Inflammatory macrophage treated with lipopolysaccharide for 4 hours (primary cell): ENCODE measurements at regions not wholly inside any gene's neighbourhood (a gene's known extent, or its start where the extent isn't known, plus 50 kb on each side); places are given as distances from the start of the nearest gene placed in this dataset.
"Not testable (repeated sequence)": the region's sequence is repeated elsewhere in the genome, so short reads cannot be mapped to it uniquely, and the experiment has no call there.

ENCODE experiments used
- DNase-seq: peaks from one replicate; pipeline ENCODE4 v3.0.0-alpha.2; 2020

DNA sequence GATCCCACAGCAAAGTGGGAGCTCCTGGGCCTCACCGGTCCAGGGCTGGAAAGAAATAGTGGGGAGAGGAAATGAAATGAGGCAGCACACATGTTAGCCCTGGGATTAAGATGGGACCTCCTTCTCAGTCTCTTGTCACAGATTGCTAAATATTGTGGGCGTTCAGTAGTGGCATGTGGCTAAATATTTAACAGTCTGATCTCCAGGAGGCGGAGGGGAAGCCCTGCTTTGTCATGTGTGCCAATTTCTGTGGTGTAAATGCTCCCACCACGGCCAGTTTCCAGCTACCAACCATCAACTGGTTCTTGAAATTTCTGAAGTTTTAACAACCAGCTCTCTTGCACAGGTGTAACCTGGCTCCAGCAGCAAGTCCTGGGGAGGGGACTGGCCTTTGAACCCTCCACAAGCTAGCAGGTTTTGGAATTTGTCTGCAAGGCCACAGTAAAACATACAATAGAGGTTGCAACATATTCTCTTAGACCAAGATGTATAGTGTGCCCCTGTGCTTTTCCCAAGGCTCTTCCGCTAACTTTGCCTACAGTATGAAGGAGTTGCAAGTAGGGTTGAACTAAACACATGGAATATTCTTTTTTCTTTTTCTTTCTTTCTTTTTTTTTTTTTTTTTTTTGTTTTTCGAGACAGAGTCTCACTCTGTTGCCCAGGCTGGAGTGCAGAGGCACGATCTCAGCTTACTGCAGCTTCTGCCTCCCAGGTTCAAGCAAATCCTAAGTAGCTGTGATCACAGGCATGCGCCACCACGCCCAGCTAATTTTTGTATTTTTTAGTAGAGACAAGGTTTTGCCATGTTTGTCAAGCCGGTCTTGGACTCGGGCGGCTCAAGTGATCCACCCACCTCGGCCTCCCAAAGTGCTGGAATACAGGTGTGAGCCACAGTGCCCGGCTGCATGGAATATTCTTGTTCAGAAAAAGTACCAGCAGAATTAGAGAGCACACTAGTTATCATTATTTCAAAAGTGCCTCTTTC lies 103.1 kb upstream of the PCBD1 start:
- DNase-seq = peak; percentile 33

DNA sequence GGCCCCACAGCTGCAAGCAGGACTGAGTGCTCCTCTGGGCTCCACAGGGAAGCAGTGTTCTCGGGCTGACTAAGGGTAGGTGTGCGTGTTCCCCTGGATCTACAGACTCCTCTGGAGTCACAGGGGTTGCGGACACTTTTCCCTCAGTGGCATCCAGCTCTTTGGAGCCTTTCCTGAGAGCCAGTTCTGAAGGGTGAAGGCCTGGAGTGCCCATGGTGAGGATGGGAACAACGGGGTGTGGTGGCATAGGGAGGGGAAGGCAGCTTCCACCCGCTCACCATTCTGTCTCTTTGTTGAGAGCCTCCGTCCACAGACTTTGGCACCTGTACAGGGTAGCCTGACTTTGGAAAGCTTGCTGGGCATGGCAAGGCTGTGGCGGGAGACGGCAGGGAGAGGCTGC lies 104.1 kb upstream of the PCBD1 start:
- DNase-seq = no peak

GRCh38 chr10:70993051-70993450 lies 104.7 kb upstream of the PCBD1 start:
- DNase-seq = no peak

DNA sequence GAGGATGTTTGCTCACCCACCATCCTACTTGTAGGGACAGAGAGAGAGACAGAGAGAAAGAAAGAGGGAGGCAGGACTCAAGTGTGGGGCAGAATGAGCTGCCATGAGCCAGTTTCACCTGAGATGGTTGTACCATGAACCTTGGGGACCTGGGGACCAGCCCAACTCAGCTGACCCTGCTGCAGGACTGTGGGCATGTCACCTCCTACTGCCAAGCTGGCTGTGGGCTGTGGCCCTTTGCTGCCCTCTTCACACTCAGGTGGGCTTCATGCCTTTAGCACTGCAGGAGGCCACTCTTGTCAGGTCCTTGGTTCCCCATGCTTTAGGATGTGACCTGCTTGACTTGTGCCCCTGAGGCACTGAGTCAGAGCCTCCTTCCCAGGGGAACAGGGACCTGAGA lies 108.2 kb upstream of the PCBD1 start:
- DNase-seq = no peak

- no peak for DNase-seq
Measured at GRCh38 chr10:70997236-70997635, 108.9 kb upstream of the PCBD1 start.

DNA sequence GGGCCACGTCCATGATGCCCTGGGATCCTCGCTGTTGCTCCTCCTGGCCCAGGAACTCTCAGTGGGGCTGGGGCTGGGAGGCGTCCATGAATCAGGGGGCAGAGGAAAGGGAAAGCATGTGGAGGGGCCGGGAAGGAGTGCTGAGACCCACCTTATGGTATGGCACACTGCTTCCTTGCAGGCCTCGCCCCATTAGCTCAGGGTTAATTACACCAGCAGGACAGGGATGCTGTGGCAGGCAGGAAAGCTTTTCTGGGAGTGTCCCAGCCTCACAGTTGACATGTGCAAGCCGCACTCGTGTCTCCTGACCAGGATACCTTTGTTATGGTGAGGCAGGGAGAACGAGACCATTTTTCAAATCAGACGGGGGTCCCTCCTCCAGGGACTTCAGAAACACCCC lies 109.7 kb upstream of the PCBD1 start:
- no peak for DNase-seq

GRCh38 chr10:71001470-71001869 lies 113.1 kb upstream of the PCBD1 start:
- DNase-seq = no peak

DNA sequence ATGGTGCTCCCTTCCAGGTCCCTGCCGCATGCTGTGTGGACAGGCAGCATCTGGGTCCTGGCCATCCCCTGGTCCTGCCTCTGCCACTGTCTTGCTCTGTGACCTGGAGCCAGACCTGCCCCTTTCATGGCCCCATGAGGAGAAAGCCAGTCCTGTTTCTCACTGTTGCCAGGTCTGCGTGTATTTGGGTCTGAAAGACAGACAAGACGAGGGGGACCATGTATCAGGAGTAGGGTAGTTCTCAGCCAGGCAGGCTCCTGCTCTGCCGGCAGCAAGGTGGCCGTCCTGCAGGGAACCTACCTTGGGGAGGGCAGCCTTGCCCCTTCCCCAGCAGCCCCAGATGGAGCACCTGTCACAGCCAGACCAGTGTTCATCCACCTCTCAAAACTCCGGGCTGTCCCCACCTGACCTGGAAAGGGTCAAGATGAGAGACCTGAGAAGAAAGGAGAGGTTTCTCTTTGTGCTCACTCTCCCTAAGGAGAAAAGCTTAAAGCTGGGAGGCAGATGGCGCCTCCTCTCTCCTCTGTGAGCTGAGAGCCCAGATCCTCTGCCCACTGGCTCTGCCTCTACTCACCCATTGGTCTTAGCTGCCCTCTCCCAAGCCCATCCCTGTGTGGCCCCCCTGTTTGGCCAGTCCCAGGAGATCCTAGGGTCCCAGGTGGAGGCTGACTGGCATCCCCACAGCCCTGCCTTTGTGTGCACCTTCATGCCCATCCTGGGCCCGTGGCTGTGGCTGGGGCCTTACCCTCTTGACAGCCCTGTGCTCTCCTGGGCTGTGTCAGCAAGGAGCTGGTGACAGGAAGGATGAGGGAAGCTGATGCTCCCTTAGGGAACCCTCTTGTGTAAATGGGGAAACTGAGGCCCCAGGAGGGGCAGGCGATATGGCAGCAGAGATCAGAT lies 116.1 kb upstream of the PCBD1 start:
- DNase-seq = no peak

- no peak for DNase-seq
Measured at GRCh38 chr10:71005337-71006305, 117.3 kb upstream of the PCBD1 start.

GRCh38 chr10:71006506-71006905 lies 118.1 kb upstream of the PCBD1 start:
- DNase-seq = no peak

- DNase-seq = no peak
Measured at GRCh38 chr10:71007516-71007915, 119.2 kb upstream of the PCBD1 start.

DNA sequence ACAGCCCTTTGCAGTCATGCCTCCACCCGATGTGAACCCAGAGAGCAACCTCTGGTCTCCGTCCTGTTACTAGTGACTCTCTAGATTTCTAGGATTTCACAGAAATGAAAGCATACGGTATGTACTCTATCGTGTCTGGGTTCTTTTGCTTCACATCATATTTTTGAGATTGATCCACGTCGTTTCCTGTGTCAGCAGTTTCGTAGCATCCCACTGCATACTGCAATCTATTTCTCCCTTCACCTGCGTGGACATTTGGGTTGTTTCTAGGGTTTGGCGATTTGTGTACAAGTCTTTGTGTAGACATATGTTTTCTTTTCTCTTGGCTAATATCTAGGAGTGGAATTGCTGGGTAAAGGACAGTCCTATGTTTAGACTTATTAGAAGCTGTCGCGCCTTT lies 119.8 kb upstream of the PCBD1 start:
- no peak for DNase-seq

DNA sequence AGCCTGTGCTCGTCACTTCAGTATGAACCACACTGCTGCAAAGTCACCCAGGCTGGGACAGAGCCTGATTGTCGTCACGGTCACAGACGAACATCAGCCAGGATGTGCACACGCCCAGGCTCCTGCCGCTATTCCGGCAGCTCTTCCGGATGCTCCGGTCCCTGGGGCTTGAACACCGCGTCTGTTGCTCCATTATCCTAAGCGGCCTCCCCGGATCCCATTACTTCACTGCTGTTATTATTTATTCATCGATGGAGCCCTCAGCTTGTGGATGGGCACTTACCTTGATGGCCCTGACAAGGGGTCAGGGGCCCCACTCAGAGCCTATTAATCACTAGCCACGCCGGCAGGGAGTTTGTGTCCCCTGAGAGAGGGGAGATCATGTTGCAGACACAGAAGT lies 120.8 kb upstream of the PCBD1 start:
- no peak for DNase-seq

- DNase-seq = no peak
Measured at GRCh38 chr10:71010730-71011129, 122.4 kb upstream of the PCBD1 start.

GRCh38 chr10:71011141-71011540 lies 122.8 kb upstream of the PCBD1 start:
- no peak for DNase-seq

DNA sequence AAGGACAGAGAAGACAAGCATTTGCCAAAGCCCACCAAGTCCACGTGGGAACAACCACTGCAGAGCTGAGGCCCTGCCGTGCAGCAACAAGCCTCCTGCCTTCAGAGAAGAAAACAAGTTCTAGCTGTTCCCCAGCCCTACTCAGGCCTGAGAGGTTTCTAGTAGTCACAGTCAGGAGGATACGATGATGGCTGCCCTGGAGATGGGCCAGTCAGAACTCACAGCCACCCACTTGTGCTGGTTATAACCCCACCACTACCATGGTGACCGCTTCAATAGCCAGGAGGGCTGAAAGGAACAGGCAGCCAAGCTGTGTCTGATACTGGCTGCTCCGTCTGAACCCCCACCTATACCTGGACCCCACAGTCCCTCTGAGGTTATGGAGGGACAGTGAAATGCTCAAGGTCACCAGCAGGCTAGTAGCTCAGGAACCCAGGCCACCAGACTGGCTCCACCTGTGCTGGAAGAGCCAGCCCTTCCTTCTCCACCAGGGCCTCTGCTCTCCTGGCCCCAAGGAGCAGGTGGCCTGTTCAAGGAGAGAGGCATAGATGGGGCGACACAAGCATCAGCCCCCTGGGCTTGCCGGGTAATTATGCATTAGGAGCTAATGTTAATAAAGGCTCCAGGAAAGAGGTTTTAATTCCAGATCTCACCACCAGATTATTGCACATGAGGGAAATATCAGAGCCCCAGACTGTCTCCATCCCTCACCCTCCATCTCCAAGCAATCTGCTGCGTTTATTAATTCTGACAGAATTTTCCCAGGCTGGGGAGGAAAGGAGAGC lies 125.8 kb upstream of the PCBD1 start:
- DNase-seq = no peak

DNA sequence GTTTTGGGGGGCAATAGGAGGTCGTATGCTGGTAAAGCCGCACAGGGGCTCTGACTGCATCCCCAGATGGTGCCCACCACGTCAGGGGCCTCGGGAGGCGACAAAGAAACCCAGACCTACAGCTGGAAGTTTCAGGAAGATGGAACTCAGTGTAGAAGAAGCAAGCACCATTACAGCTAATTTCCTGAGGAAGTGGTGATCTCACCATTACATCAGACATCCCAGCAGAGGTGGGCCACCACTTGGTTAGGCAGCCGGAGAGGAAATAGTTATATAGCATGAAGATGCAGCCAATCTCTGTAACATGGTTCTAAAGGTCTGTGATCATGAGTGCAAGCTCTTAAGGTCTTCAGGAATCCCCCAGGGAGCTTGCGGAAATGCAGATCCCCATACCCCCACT lies 127.3 kb upstream of the PCBD1 start:
- peak; percentile 56 for DNase-seq

GRCh38 chr10:71020061-71020460 lies 131.7 kb upstream of the PCBD1 start:
- not testable (repeated sequence) for DNase-seq

- DNase-seq = no peak
Measured at GRCh38 chr10:71021402-71021801, 133.0 kb upstream of the PCBD1 start.

DNA sequence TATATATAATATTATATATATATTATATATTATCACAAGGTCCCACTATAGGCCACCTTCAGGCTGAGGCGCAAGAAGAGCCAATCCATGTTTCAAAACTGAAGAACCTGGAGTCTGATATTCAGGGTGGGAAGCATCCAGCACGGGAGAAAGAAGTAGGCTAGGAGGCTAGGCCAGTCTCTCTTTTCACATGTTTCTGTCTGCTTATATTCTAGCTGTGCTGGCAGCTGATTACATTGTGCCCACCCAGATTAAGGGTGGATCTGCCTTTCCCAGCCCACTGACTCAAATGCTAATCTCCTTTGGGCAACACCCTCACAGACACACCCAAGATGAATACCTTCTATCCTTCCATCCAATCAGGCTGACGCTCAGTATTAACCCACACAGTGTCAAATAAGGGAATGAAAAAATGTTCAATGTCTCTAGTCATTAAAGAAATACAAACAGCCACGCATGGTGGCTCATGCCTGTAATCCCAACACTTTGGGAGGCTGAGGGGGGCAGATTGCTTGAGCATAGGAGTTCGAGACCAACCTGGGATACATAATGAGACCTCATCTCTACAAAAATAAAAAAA lies 135.4 kb upstream of the PCBD1 start:
- DNase-seq = no peak

DNA sequence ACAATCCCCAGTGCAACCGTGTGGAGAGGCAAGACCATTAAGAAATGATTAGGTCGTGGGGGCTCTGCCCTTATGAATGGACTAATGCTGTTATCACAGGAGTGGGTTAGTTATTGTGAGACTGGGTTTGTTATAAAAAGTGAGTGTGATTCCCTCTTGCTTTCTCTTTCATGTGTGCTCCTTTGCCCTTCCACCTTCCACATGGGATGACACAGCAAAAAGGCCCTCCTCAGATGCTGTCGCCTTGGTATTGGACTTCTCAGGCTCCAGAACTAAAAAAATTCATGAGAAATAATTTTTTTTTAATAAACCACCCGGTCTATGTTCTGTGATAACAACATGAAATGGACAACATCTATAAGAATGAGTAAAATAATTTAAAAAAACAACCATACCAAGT lies 136.1 kb upstream of the PCBD1 start:
- no peak for DNase-seq
